HepG2 (cell line): ENCODE measurements at regions not wholly inside any gene's neighbourhood (a gene's known extent, or its start where the extent isn't known, plus 50 kb on each side); places are given as distances from the start of the nearest gene placed in this dataset.

Source experiments
- BHLHE40 ChIP-seq: IDR thresholded peaks from 2 replicates; pipeline ENCODE4 v1.6.1; 2011; ENCODE audit warnings: low read length, improper control_type of control experiment
- HDAC1 ChIP-seq: sonication (generic); formaldehyde crosslinking; IDR thresholded peaks from 2 replicates; pipeline ENCODE4 v1.5.1; 2020; ENCODE audit warnings: mild to moderate bottlenecking, missing genetic modification reagents
- HOXA5 ChIP-seq: sonication (generic); formaldehyde crosslinking; IDR thresholded peaks from 2 replicates; pipeline ENCODE4 v1.4.0; 2020; ENCODE audit warnings: missing genetic modification reagents
- NCOR1 ChIP-seq: fragments of 200-600 bp; sonication (generic); IDR thresholded peaks from 2 replicates; pipeline ENCODE4 v1.7.0; 2017; ENCODE audit warnings: antibody characterized with exemption, low read length, borderline replicate concordance
- SMC3 ChIP-seq: IDR thresholded peaks from 2 replicates; pipeline ENCODE4 v1.6.1; 2011; ENCODE audit warnings: low read length, improper control_type of control experiment
- TCF7 ChIP-seq: sonication (generic); IDR thresholded peaks from 2 replicates; pipeline ENCODE4 v1.6.1; 2016; ENCODE audit warnings: antibody characterized with exemption, low read depth
- TEAD3 ChIP-seq: optimal IDR thresholded peaks from 2 replicates; pipeline ENCODE3; 2016; ENCODE audit warnings: borderline replicate concordance
- TIGD3 ChIP-seq: sonication (generic); formaldehyde crosslinking; IDR thresholded peaks from 2 replicates; pipeline ENCODE4 v1.5.1; 2020; ENCODE audit warnings: mild to moderate bottlenecking, missing genetic modification reagents, borderline replicate concordance
- XBP1 ChIP-seq: sonication (generic); formaldehyde crosslinking; IDR thresholded peaks from 2 replicates; pipeline ENCODE4 v1.5.0; 2020; ENCODE audit warnings: missing genetic modification reagents
- ZBTB20 ChIP-seq: sonication (generic); formaldehyde crosslinking; IDR thresholded peaks from 2 replicates; pipeline ENCODE4 v1.8.1; 2023; ENCODE audit warnings: missing genetic modification reagents, low read depth, mild to moderate bottlenecking, borderline replicate concordance
- ZNF138 ChIP-seq: sonication (generic); formaldehyde crosslinking; IDR thresholded peaks from 2 replicates; pipeline ENCODE4 v1.5.0; 2020; ENCODE audit warnings: mild to moderate bottlenecking, low read depth, missing genetic modification reagents
- ZXDC ChIP-seq: sonication (generic); formaldehyde crosslinking; IDR thresholded peaks from 2 replicates; pipeline ENCODE4 v1.5.0; 2020; ENCODE audit warnings: mild to moderate bottlenecking, missing genetic modification reagents
- TF ChIP-seq, protein P1 (sequence below): sonication (generic); formaldehyde crosslinking; IDR thresholded peaks from 2 replicates; pipeline ENCODE4 v1.9.0; 2021; ENCODE audit warnings: mild to moderate bottlenecking, missing genetic modification reagents
- TF ChIP-seq, protein P2 (sequence below), 2 experiments: sonication (generic) in 1 of 2; formaldehyde crosslinking in 1 of 2; IDR thresholded peaks; 2 replicates each; pipeline versions ENCODE4 v1.4.0 to v1.6.1; 2016 to 2020; ENCODE audit warnings: borderline replicate concordance in 1 of 2, low read depth in 1 of 2, mild to moderate bottlenecking in 1 of 2, missing genetic modification reagents in 1 of 2
- TF ChIP-seq, protein P3 (sequence below): sonication (generic); formaldehyde crosslinking; IDR thresholded peaks from 2 replicates; pipeline ENCODE4 v1.8.1; 2023; ENCODE audit warnings: mild to moderate bottlenecking, missing genetic modification reagents

- no peak for TF ChIP-seq ZXDC (CRISPR knock-in tag)
- TF ChIP-seq, protein P1, sequence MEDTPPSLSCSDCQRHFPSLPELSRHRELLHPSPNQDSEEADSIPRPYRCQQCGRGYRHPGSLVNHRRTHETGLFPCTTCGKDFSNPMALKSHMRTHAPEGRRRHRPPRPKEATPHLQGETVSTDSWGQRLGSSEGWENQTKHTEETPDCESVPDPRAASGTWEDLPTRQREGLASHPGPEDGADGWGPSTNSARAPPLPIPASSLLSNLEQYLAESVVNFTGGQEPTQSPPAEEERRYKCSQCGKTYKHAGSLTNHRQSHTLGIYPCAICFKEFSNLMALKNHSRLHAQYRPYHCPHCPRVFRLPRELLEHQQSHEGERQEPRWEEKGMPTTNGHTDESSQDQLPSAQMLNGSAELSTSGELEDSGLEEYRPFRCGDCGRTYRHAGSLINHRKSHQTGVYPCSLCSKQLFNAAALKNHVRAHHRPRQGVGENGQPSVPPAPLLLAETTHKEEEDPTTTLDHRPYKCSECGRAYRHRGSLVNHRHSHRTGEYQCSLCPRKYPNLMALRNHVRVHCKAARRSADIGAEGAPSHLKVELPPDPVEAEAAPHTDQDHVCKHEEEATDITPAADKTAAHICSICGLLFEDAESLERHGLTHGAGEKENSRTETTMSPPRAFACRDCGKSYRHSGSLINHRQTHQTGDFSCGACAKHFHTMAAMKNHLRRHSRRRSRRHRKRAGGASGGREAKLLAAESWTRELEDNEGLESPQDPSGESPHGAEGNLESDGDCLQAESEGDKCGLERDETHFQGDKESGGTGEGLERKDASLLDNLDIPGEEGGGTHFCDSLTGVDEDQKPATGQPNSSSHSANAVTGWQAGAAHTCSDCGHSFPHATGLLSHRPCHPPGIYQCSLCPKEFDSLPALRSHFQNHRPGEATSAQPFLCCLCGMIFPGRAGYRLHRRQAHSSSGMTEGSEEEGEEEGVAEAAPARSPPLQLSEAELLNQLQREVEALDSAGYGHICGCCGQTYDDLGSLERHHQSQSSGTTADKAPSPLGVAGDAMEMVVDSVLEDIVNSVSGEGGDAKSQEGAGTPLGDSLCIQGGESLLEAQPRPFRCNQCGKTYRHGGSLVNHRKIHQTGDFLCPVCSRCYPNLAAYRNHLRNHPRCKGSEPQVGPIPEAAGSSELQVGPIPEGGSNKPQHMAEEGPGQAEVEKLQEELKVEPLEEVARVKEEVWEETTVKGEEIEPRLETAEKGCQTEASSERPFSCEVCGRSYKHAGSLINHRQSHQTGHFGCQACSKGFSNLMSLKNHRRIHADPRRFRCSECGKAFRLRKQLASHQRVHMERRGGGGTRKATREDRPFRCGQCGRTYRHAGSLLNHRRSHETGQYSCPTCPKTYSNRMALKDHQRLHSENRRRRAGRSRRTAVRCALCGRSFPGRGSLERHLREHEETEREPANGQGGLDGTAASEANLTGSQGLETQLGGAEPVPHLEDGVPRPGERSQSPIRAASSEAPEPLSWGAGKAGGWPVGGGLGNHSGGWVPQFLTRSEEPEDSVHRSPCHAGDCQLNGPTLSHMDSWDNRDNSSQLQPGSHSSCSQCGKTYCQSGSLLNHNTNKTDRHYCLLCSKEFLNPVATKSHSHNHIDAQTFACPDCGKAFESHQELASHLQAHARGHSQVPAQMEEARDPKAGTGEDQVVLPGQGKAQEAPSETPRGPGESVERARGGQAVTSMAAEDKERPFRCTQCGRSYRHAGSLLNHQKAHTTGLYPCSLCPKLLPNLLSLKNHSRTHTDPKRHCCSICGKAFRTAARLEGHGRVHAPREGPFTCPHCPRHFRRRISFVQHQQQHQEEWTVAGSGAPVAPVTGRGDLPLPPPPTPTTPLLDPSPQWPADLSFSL (CRISPR knock-in tag), result no peak
- no peak for TF ChIP-seq TCF7
- no peak for TF ChIP-seq HOXA5
- TF ChIP-seq, protein P2, sequence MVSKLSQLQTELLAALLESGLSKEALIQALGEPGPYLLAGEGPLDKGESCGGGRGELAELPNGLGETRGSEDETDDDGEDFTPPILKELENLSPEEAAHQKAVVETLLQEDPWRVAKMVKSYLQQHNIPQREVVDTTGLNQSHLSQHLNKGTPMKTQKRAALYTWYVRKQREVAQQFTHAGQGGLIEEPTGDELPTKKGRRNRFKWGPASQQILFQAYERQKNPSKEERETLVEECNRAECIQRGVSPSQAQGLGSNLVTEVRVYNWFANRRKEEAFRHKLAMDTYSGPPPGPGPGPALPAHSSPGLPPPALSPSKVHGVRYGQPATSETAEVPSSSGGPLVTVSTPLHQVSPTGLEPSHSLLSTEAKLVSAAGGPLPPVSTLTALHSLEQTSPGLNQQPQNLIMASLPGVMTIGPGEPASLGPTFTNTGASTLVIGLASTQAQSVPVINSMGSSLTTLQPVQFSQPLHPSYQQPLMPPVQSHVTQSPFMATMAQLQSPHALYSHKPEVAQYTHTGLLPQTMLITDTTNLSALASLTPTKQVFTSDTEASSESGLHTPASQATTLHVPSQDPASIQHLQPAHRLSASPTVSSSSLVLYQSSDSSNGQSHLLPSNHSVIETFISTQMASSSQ (IDR thresholded peaks at IDR 0.05; ENCODE audit: low read depth), result no peak
- TF ChIP-seq, protein P2 (CRISPR knock-in tag; IDR thresholded peaks at IDR 0.05; ENCODE audit: borderline replicate concordance), result no peak
- TF ChIP-seq SMC3, result no peak
- TF ChIP-seq HDAC1 (CRISPR knock-in tag), result 0 out of 2 replicates have a peak, but pooled peaks have one; percentile 27
- no peak for TF ChIP-seq NCOR1
- no peak for TF ChIP-seq ZBTB20 (CRISPR knock-in tag)
- TF ChIP-seq XBP1 (CRISPR knock-in tag), result no peak
- peak; percentile 75 for TF ChIP-seq TEAD3
- TF ChIP-seq, protein P3, sequence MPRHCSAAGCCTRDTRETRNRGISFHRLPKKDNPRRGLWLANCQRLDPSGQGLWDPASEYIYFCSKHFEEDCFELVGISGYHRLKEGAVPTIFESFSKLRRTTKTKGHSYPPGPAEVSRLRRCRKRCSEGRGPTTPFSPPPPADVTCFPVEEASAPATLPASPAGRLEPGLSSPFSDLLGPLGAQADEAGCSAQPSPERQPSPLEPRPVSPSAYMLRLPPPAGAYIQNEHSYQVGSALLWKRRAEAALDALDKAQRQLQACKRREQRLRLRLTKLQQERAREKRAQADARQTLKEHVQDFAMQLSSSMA (CRISPR knock-in tag), result no peak
- TF ChIP-seq BHLHE40, result no peak
- no peak for TF ChIP-seq TIGD3
- no peak for TF ChIP-seq ZNF138 (CRISPR knock-in tag)
Measured at GRCh38 chr2:109679626-109680025, 65.5 kb downstream of the SOWAHC start (continued).
